HEK293T (cell line): ENCODE measurements at regions not wholly inside any gene's neighbourhood (a gene's known extent, or its start where the extent isn't known, plus 50 kb on each side); places are given as distances from the start of the nearest gene placed in this dataset.

ENCODE experiments used
- ARNT ChIP-seq: fragments of 450-650 bp; IDR thresholded peaks from 2 replicates; pipeline ENCODE4 v1.6.1; 2017; ENCODE audit warnings: mild to moderate bottlenecking
- BHLHE40 ChIP-seq: fragments of 450-650 bp; IDR thresholded peaks from 2 replicates; pipeline ENCODE4 v1.6.1; 2016; ENCODE audit warnings: mild to moderate bottlenecking, moderate library complexity, borderline replicate concordance
- CTBP1 ChIP-seq: fragments of 450-650 bp; IDR thresholded peaks from 2 replicates; pipeline ENCODE4 v1.6.1; 2016; ENCODE audit warnings: borderline replicate concordance
- ELF4 ChIP-seq: fragments of 450-650 bp; IDR thresholded peaks from 2 replicates; pipeline ENCODE4 v1.6.1; 2017; ENCODE audit warnings: antibody characterized with exemption
- FOXA1 ChIP-seq: fragments of 450-650 bp; IDR thresholded peaks from 2 replicates; pipeline ENCODE4 v1.6.1; 2016; ENCODE audit warnings: mild to moderate bottlenecking
- FOXK2 ChIP-seq: fragments of 450-650 bp; IDR thresholded peaks from 2 replicates; pipeline ENCODE4 v1.6.1; 2016; ENCODE audit warnings: mild to moderate bottlenecking
- FOXM1 ChIP-seq: fragments of 450-650 bp; IDR thresholded peaks from 2 replicates; pipeline ENCODE4 v1.6.1; 2017; ENCODE audit warnings: mild to moderate bottlenecking, borderline replicate concordance
- L3MBTL2 ChIP-seq: fragments of 450-650 bp; conservative IDR thresholded peaks from 2 replicates; pipeline ENCODE4 v1.6.1; 2016; ENCODE audit warnings: mild to moderate bottlenecking
- LEF1 ChIP-seq: fragments of 450-650 bp; IDR thresholded peaks from 2 replicates; pipeline ENCODE4 v1.6.1; 2017; ENCODE audit warnings: mild to moderate bottlenecking, borderline replicate concordance
- NFRKB ChIP-seq: fragments of 450-650 bp; IDR thresholded peaks from 2 replicates; pipeline ENCODE4 v1.6.1; 2016; ENCODE audit warnings: mild to moderate bottlenecking, moderate library complexity
- PKNOX1 ChIP-seq: fragments of 450-650 bp; IDR thresholded peaks from 2 replicates; pipeline ENCODE4 v1.6.1; 2016
- SP1 ChIP-seq: fragments of 450-650 bp; IDR thresholded peaks from 2 replicates; pipeline ENCODE4 v1.6.1; 2017
- TARDBP ChIP-seq: fragments of 450-650 bp; IDR thresholded peaks from 2 replicates; pipeline ENCODE4 v1.6.1; 2016
- ZNF384 ChIP-seq: fragments of 450-650 bp; IDR thresholded peaks from 2 replicates; pipeline ENCODE4 v1.6.1; 2016

DNA sequence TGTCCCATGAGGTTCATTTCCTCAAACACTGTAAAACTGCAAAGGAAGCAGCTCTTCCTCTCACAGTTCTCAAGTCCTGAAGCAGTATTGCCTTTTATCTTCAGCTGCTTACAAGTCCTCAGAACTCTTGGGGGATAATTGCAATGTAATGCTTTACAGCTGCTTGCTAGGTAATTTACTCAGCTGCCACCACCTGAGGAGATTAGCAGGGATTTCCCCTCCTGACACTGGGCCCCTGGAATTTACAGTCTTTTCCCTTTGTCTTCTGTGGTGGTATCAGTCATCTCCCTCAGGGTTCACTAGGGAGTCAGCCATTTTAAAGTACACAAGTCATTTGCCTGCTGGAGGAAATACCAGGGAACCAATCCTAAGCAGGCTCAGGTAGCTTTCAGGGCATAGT, 754.3 kb upstream of the GRAMD2B start:
- TF ChIP-seq LEF1 (no peak), SP1 (no peak), ELF4 (no peak), FOXA1 (no peak), PKNOX1 (no peak), FOXK2 (no peak), FOXM1 (no peak), NFRKB (no peak), BHLHE40 (no peak), TARDBP (no peak), L3MBTL2 (no peak), CTBP1 (no peak), ARNT (no peak), ZNF384 (no peak)
